HG03108 (cell line): ENCODE measurements at regions not wholly inside any gene's neighbourhood (a gene's known extent, or its start where the extent isn't known, plus 50 kb on each side); places are given as distances from the start of the nearest gene placed in this dataset.

Experiments used
- ATAC-seq: cut with Tn5 transposase; IDR thresholded peaks from one replicate; pipeline ENCODE4 v1.9.1; 2021; ENCODE audit warnings: moderate library complexity; ENCODE audit not compliant: unreplicated experiment

- ATAC-seq, result no peak
These were observed 1575.8 kb upstream of the PABPC4L start for GRCh38 chr4:135777361-135777760.

- ATAC-seq, result no peak
These were observed 1574.3 kb upstream of the PABPC4L start for GRCh38 chr4:135775909-135776308.

GRCh38 chr4:135770505-135770904 is 1568.9 kb upstream of the PABPC4L start:
- no peak for ATAC-seq

- ATAC-seq, result no peak
These were observed 1543.3 kb upstream of the PABPC4L start for GRCh38 chr4:135744928-135745327.

GRCh38 chr4:135741583-135741982 is 1540.0 kb upstream of the PABPC4L start:
- no peak for ATAC-seq

GRCh38 chr4:135739354-135739753 is 1537.8 kb upstream of the PABPC4L start:
- ATAC-seq, result no peak

- no peak for ATAC-seq
These were observed 1533.9 kb upstream of the PABPC4L start for GRCh38 chr4:135735512-135735911.

- no peak for ATAC-seq
These were observed 1530.9 kb upstream of the PABPC4L start for GRCh38 chr4:135732448-135732847.

GRCh38 chr4:135731682-135732081 is 1530.1 kb upstream of the PABPC4L start:
- no peak for ATAC-seq

GRCh38 chr4:135724421-135724820 is 1522.8 kb upstream of the PABPC4L start:
- ATAC-seq, result no peak

GRCh38 chr4:135718019-135718418 is 1516.4 kb upstream of the PABPC4L start:
- ATAC-seq, result no peak

GRCh38 chr4:135705343-135705742 is 1503.8 kb upstream of the PABPC4L start:
- ATAC-seq, result no peak

- no peak for ATAC-seq
These were observed 1492.5 kb upstream of the PABPC4L start for GRCh38 chr4:135694066-135694465.

- ATAC-seq, result no peak
These were observed 1482.4 kb upstream of the PABPC4L start for GRCh38 chr4:135684001-135684400.

GRCh38 chr4:135672202-135672601 is 1470.6 kb upstream of the PABPC4L start:
- no peak for ATAC-seq

- no peak for ATAC-seq
These were observed 1469.0 kb upstream of the PABPC4L start for GRCh38 chr4:135670548-135670947.
